ENCODE measurements at regions not wholly inside any gene's neighbourhood (a gene's known extent, or its start where the extent isn't known, plus 50 kb on each side); places are given as distances from the start of the nearest gene placed in this dataset.

GRCh38 chr13:104442536-104442935 lies 1376.3 kb upstream of the SLC10A2 start:
- DNase-seq = no peak

GRCh38 chr13:104436555-104436954 lies 1370.3 kb upstream of the SLC10A2 start:
- no peak for DNase-seq

- no peak for DNase-seq
Measured at GRCh38 chr13:104431895-104432294, 1365.7 kb upstream of the SLC10A2 start.

- DNase-seq = no peak
Measured at GRCh38 chr13:104426435-104426834, 1360.2 kb upstream of the SLC10A2 start.

- DNase-seq = no peak
Measured at GRCh38 chr13:104422668-104423067, 1356.5 kb upstream of the SLC10A2 start.

GRCh38 chr13:104416973-104417372 lies 1350.8 kb upstream of the SLC10A2 start:
- DNase-seq = no peak

- DNase-seq = no peak
Measured at GRCh38 chr13:104414771-104415170, 1348.6 kb upstream of the SLC10A2 start.

- no peak for DNase-seq
Measured at GRCh38 chr13:104414181-104414580, 1348.0 kb upstream of the SLC10A2 start.

- DNase-seq = no peak
Measured at GRCh38 chr13:104411141-104411765, 1345.0 kb upstream of the SLC10A2 start.

GRCh38 chr13:104408733-104409132 lies 1342.5 kb upstream of the SLC10A2 start:
- DNase-seq = no peak

GRCh38 chr13:104404325-104404724 lies 1338.1 kb upstream of the SLC10A2 start:
- DNase-seq = no peak

GRCh38 chr13:104389691-104390090 lies 1323.5 kb upstream of the SLC10A2 start:
- DNase-seq = no peak

- DNase-seq = no peak
Measured at GRCh38 chr13:104387510-104387909, 1321.3 kb upstream of the SLC10A2 start.

- no peak for DNase-seq
Measured at GRCh38 chr13:104385404-104385803, 1319.2 kb upstream of the SLC10A2 start.

GRCh38 chr13:104382951-104383350 lies 1316.7 kb upstream of the SLC10A2 start:
- DNase-seq = no peak

GRCh38 chr13:104376588-104376987 lies 1310.4 kb upstream of the SLC10A2 start:
- no peak for DNase-seq

- no peak for DNase-seq
Measured at GRCh38 chr13:104375614-104376013, 1309.4 kb upstream of the SLC10A2 start.

- no peak for DNase-seq
Measured at GRCh38 chr13:104372095-104372655, 1306.0 kb upstream of the SLC10A2 start.

GRCh38 chr13:104365430-104365829 lies 1299.2 kb upstream of the SLC10A2 start:
- no peak for DNase-seq

GRCh38 chr13:104357672-104358354 lies 1291.6 kb upstream of the SLC10A2 start:
- DNase-seq = no peak

- no peak for DNase-seq
Measured at GRCh38 chr13:104357174-104357573, 1291.0 kb upstream of the SLC10A2 start.

GRCh38 chr13:104355041-104355670 lies 1288.9 kb upstream of the SLC10A2 start:
- no peak for DNase-seq

- DNase-seq = no peak
Measured at GRCh38 chr13:104327211-104327610, 1261.0 kb upstream of the SLC10A2 start.

GRCh38 chr13:104326523-104326922 lies 1260.3 kb upstream of the SLC10A2 start:
- DNase-seq = no peak
